AG04450 (cell line): ENCODE measurements at regions not wholly inside any gene's neighbourhood (a gene's known extent, or its start where the extent isn't known, plus 50 kb on each side); places are given as distances from the start of the nearest gene placed in this dataset.
"Not testable (repeated sequence)": the region's sequence is repeated elsewhere in the genome, so short reads cannot be mapped to it uniquely, and the experiment has no call there.

Experiments used
- CTCF ChIA-PET: fragments of 300-600, 350-600 bp; formaldehyde crosslinking; extraction: SDS; loops from one replicate; lab custom pipeline; 2022; ENCODE audit warnings: antibody characterized with exemption, inconsistent platforms; lab: Charles Lee
- POLR2A ChIA-PET: fragments of 350-600 bp; formaldehyde crosslinking; extraction: SDS; loops from one replicate; lab custom pipeline; 2021; ENCODE audit warnings: antibody characterized with exemption, inconsistent platforms; lab: Yijun Ruan, JAX
- DNase-seq: peaks from one replicate; pipeline ENCODE4 v3.0.0-alpha.2; 2011; ENCODE audit warnings: low read depth, low spot score
- H3K27ac ChIP-seq: one replicate; pipeline ENCODE4 v1.5.1; 2012; ENCODE audit warnings: low read depth, low read length, control low read depth
- H3K27me3 ChIP-seq: one replicate; pipeline ENCODE4 v1.6.0; 2012; ENCODE audit warnings: low read length; ENCODE audit not compliant: control insufficient read depth, insufficient read depth
- H3K4me3 ChIP-seq: 2 replicates; pipeline ENCODE4 v1.5.1; 2011; ENCODE audit warnings: mild to moderate bottlenecking, low read depth, low read length, control low read depth
- H3K9me3 ChIP-seq: 2 replicates; pipeline ENCODE4 v1.5.1; 2012; ENCODE audit warnings: low read length; ENCODE audit not compliant: control insufficient read depth, insufficient read depth
- TF ChIP-seq, protein P1 (sequence below): IDR thresholded peaks from 2 replicates; pipeline ENCODE4 v1.5.1; 2011; ENCODE audit warnings: low read depth, low read length, control low read depth, inconsistent platforms

DNA sequence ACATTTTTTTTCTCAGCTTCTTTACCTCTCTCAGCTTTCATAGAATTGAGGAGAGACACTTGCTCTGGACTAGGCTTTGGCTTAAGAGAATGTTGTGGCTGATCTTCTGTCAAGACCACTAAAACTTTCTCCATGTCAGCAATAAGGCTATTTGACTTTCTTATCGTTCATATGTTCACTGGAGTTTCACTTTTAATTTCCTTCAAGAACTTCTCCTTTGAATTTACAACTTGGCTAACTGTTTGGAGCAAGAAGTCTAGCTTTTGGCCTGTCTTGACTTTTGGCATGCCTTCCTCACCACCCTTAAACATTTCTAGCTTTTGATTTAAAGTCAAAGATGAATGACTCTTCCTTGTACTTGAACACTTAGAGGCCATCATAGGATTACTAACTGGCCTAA is 104.4 kb upstream of the SLC39A10 start:
- no peak overlapping the region for H3K4me3 ChIP-seq
- H3K27ac ChIP-seq = no peak overlapping the region
- ChIA-PET CTCF (interaction anchor here (0.7 kb wide), 2 partner anchors 12 to 109 kb away, joined by 4 to 7 read pairs; no protein-coding TSS in a partner anchor), POLR2A (no interaction called here)
- no peaks in the 10 kb centered on the region for H3K27me3 ChIP-seq
- TF ChIP-seq, protein P1, sequence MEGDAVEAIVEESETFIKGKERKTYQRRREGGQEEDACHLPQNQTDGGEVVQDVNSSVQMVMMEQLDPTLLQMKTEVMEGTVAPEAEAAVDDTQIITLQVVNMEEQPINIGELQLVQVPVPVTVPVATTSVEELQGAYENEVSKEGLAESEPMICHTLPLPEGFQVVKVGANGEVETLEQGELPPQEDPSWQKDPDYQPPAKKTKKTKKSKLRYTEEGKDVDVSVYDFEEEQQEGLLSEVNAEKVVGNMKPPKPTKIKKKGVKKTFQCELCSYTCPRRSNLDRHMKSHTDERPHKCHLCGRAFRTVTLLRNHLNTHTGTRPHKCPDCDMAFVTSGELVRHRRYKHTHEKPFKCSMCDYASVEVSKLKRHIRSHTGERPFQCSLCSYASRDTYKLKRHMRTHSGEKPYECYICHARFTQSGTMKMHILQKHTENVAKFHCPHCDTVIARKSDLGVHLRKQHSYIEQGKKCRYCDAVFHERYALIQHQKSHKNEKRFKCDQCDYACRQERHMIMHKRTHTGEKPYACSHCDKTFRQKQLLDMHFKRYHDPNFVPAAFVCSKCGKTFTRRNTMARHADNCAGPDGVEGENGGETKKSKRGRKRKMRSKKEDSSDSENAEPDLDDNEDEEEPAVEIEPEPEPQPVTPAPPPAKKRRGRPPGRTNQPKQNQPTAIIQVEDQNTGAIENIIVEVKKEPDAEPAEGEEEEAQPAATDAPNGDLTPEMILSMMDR = no peak
- H3K9me3 ChIP-seq = peaks cover 13% of the 10 kb centered on the region
- no peak for DNase-seq

DNA sequence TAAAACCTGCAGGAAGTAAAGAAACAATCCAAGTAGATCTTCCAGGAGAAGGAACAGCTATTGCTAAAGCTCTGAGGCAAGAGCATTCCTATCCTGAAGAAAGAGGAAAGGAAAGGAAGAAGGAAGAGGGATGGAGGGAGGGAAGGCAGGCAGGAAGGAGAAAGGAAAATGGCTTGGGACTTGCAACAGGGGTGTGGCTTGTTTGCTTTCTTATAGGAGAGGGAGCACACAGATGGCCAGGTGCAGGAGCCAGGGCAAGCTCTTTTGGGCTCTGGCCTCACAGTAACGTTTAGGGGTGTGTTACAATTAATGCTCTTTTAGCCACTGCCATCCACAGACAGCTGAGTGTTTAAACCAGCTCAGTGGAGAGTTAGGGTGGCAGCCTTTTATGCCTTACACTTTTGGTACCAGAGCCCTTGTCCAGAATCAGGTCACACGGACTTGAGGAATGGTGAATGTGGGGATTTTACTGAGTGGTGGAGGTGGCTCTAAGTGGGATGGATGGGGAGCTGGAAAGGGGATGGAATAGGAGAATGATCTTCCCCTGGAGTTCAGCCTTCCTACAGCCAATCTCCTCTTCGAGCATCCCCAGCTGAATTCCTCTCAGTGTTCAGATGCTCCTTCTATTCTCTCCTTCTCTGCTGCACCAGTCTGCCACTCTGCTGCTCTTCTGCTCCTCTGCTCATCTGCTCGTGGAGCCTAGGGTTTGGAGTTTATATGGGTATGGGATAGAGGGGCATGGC is 108.7 kb upstream of the SLC39A10 start:
- no peak for DNase-seq
- Histone ChIP-seq H3K9me3 (peaks cover 22% of the 10 kb centered on the region), H3K27me3 (no peaks in the 10 kb centered on the region), H3K4me3 (no peak overlapping the region), H3K27ac (no peak overlapping the region)
- TF ChIP-seq, protein P1 = no peak
- ChIA-PET POLR2A (no interaction called here), CTCF (interaction anchor here (1.2 kb wide), 1 partner anchor 108 kb away, joined by 3 read pairs; no protein-coding TSS in a partner anchor)

DNA sequence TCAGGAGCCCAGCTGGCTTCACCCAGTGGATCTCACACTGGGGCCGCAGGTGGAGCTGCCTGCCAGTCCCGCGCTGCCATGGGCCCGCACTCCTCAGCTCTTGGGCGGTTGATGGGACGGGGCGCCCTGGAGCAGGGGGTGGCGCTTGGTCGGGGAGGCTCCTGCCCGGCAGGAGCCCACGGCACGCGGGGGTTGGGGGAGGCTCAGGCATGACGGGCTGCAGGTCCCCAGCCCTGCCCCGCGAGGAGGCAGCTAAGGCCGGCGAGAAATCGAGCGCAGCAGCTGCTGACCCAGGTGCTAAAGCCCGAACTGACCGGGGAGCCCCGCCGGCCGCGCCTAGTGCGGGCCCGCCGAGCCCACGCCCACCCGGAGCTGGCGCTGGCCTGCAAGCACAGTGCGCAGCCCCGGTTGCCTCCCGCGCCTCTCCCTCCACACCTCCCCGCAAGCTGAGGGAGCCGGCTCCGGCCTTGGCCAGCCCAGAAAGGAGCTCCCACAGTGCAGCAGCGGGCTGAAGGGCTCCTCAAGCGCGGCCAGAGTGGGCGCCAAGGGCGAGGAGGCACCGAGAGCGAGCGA is 109.7 kb upstream of the SLC39A10 start:
- CTCF ChIA-PET = interaction anchor here (1.2 kb wide), 1 partner anchor 109 kb away, joined by 3 read pairs; no protein-coding TSS in a partner anchor
- H3K27me3 ChIP-seq, POLR2A ChIA-PET, H3K4me3 ChIP-seq, DNase-seq, H3K27ac ChIP-seq: not testable (repeated sequence)
- peaks cover 22% of the 10 kb centered on the region for H3K9me3 ChIP-seq

DNA sequence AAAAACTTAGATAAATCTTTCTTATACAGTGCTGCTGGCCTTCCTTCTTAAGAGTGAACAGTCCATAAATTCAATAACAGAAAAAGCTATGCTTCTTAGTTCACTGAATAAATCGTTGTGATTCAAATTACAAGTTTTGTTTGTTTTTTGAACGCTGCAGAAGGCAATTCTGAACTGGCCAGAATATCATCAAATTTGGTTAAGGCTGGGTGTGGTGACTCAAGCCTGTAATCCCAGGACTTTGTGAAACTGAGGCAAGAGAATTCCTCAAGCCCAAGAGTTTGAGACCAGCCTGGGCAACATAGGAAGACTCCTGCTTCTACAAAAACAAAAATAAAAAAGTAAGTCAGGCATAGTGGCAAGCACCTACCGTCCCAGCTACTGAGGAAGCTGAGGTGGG is 111.2 kb upstream of the SLC39A10 start:
- ChIA-PET POLR2A (no interaction called here), CTCF (no interaction called here)
- H3K4me3 ChIP-seq = no peak overlapping the region
- H3K9me3 ChIP-seq = peaks cover 22% of the 10 kb centered on the region
- no peak overlapping the region for H3K27ac ChIP-seq
- no peaks in the 10 kb centered on the region for H3K27me3 ChIP-seq
- TF ChIP-seq, protein P1 = no peak
- no peak for DNase-seq

DNA sequence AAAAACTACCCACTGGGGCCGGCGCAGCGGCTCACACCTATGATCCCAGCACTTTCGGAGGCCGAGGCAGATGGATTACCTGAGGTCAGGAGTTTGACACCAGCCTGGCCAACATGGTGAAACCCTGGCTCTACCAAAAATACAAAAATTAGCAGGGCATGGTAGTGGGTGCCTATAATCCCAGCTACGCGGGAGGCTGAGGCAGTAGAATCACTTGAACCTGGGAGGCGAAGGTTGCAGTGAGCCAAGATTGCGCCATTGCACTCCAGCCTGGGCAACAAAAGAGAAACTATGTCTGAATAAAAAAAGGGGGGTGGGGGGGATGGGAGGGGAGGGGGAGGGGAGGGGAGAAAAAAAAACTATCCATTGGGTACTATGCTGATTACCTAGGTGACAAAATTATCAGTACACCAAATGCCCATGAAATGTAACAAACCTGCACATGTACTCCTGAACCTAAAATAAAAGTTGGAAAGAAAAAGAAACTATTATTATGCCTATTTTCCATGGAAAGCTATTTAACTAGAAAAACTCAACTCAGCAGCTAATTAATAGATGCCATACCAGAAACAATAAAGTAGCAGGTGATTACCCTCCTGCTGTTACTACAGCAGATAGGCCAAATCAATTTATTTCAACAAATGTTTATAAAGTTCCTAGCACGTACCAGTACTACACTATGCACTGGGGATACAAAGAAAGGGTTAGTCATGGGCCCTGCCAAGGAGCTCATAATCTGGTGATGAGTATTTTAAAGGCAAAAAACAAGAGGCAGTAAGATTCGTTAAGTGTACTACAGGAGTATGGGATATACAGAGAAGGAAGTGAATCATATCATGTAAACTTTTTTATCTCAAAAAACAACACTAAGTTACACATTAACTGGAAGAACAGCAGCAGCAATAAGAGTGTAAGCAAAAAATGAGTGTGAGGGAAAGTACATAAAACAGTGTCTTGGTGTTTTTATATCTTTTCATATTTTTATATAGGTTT is 112.8 kb upstream of the SLC39A10 start:
- Histone ChIP-seq H3K27me3 (no peaks in the 10 kb centered on the region), H3K27ac (no peak overlapping the region), H3K4me3 (no peak overlapping the region), H3K9me3 (peaks cover 22% of the 10 kb centered on the region)
- DNase-seq = peak; percentile 56
- CTCF ChIA-PET = interaction anchor here (1.0 to 1.2 kb wide), 3 partner anchors 112 to 524 kb away, joined by 3 to 4 read pairs (median 3); partner anchors contain the start of genes DNAH7 and SLC39A10
- TF ChIP-seq, protein P1 = no peak
- POLR2A ChIA-PET = interaction anchor here (0.6 to 1.2 kb wide), 6 partner anchors 10 to 1255 kb away, joined by 3 to 5 read pairs (median 3); partner anchors contain the start of gene SLC39A10
